Esophagus muscularis mucosa (tissue), 4 donors: ENCODE measurements at regions not wholly inside any gene's neighbourhood (a gene's known extent, or its start where the extent isn't known, plus 50 kb on each side); places are given as distances from the start of the nearest gene placed in this dataset.

ENCODE experiments used
- DNase-seq: peaks from one replicate; pipeline ENCODE4 v3.0.0-alpha.2; 2017; ENCODE audit errors: extremely low spot score
- H3K27ac ChIP-seq, 4 donors: fragments of 200-600 bp; sonication (generic); replicated peaks in 1 of 4; 1 replicate in 3 of 4; 2 replicates in 1 of 4; pipeline ENCODE4 v1.5.1; 2016 to 2019; ENCODE audit warnings: mild to moderate bottlenecking in 1 of 4
- H3K27me3 ChIP-seq, 4 donors: fragments of 200-600 bp; sonication (generic); one replicate each; pipeline versions ENCODE4 v1.5.1 to v1.6.0; 2016 to 2019
- H3K36me3 ChIP-seq, 4 donors: fragments of 200-600 bp; sonication (generic); one replicate each; pipeline ENCODE4 v1.5.1; 2016 to 2019
- H3K4me1 ChIP-seq, 4 donors: fragments of 200-600 bp; sonication (generic); one replicate each; pipeline ENCODE4 v1.5.1; 2016 to 2019
- H3K4me3 ChIP-seq, 4 donors: fragments of 200-600 bp; sonication (generic); 1 replicate in 2 of 4; 2 replicates in 2 of 4; pipeline ENCODE4 v1.5.1; 2016 to 2019; ENCODE audit warnings: mild to moderate bottlenecking in 4 of 4, moderate library complexity in 1 of 4
- H3K9me3 ChIP-seq, 4 donors: fragments of 200-600 bp; sonication (generic); 1 replicate in 3 of 4; 2 replicates in 1 of 4; pipeline ENCODE4 v1.5.1; 2016 to 2019
- EP300 ChIP-seq: sonication (generic); formaldehyde crosslinking; IDR thresholded peaks from one replicate; pipeline ENCODE4 v1.6.1; 2017; ENCODE audit warnings: antibody characterized with exemption
- POLR2A ChIP-seq: fragments of 450-650 bp; IDR thresholded peaks from one replicate; pipeline ENCODE4 v1.6.1; 2017; ENCODE audit warnings: antibody characterized with exemption, moderate library complexity, mild to moderate bottlenecking, low read depth
- POLR2AphosphoS5 ChIP-seq, 2 donors: sonication (generic); formaldehyde crosslinking; IDR thresholded peaks; one replicate each; pipeline ENCODE4 v1.6.1; 2017; ENCODE audit warnings: antibody characterized with exemption in 2 of 2
- WGBS: methylation state at CpG from one replicate; pipeline ENCODE4 v1.1.5; 2018; 5-methylcytosine and 5-hydroxymethylcytosine counted together
- intact Hi-C: fragments of 100-400 bp; cut with DNase I; formaldehyde crosslinking; loops from one replicate; pipeline ENCODE4 v1.15.1; 2023
- TF ChIP-seq, protein P1 (sequence below), 3 experiments: fragments of 200-600 bp in 2 of 3; fragments of 450-650 bp in 1 of 3; sonication (generic) in 2 of 3; IDR thresholded peaks; one replicate each; pipeline ENCODE4 v1.5.1; 2017 to 2019; ENCODE audit warnings: antibody characterized with exemption in 3 of 3, mild to moderate bottlenecking in 2 of 3, moderate library complexity in 1 of 3

DNA sequence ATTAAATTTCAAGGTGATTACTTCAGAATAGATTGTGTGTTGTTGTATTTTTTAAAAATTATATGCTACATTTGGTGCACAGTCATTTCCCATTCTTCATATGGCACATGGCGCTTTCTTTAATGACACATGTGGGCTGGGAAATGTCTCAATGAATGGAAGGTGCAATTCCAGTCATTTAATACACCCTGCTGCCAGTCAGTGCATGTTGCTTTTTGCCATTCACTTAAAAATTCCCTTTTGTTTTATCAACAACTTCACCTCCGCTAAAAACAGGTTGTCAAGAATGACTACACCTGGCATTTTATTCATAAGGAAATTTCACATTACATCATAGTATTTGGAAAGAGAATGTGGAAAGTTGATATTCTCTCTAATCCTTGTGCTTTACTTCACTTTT, 716.4 kb upstream of the ADAMTS5 start:
- intact Hi-C loops: no loop called here
- DNase-seq: no peak
- 100% methylated on average over 2 of the region's 2 CpGs for WGBS
- Histone ChIP-seq H3K27ac (no peak overlapping the region), H3K36me3 (no peaks in the 10 kb centered on the region), H3K4me3 (no peak overlapping the region), H3K9me3 (peaks cover 0 to 1% (median under 1%) of the 10 kb centered on the region in 4 donors), H3K4me1 (peaks cover 0 to 9% (median 1%) of the 10 kb centered on the region in 4 donors), H3K27me3 (no peaks in the 10 kb centered on the region)
- TF ChIP-seq POLR2AphosphoS5 (IDR thresholded peaks at IDR 0.05) (no peak), EP300 (no peak), POLR2A (no peak)
- TF ChIP-seq, protein P1, sequence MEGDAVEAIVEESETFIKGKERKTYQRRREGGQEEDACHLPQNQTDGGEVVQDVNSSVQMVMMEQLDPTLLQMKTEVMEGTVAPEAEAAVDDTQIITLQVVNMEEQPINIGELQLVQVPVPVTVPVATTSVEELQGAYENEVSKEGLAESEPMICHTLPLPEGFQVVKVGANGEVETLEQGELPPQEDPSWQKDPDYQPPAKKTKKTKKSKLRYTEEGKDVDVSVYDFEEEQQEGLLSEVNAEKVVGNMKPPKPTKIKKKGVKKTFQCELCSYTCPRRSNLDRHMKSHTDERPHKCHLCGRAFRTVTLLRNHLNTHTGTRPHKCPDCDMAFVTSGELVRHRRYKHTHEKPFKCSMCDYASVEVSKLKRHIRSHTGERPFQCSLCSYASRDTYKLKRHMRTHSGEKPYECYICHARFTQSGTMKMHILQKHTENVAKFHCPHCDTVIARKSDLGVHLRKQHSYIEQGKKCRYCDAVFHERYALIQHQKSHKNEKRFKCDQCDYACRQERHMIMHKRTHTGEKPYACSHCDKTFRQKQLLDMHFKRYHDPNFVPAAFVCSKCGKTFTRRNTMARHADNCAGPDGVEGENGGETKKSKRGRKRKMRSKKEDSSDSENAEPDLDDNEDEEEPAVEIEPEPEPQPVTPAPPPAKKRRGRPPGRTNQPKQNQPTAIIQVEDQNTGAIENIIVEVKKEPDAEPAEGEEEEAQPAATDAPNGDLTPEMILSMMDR (IDR thresholded peaks at IDR 0.05): no peak

DNA sequence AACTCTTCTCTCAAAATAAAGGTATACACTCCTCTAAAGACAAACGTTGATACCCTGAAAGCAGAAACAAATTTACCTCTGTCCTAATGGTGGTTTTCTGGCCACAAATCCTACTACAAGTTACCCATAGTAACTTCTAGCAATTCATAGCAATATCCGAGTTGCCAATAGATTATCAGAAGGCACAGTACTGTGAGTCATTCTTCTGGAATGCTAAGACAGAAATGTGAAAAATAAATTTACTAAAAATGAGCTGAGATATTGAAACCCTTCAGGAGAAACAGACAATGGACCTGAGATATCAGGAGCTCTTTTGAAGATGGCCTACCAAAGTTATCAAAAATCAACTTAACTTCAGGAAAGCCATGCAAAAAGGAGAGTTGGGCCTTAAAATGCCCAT, 715.0 kb upstream of the ADAMTS5 start:
- Histone ChIP-seq H3K36me3 (no peaks in the 10 kb centered on the region), H3K27ac (no peak overlapping the region), H3K4me1 (peaks cover 0 to 17% (median 1%) of the 10 kb centered on the region in 4 donors), H3K9me3 (no peaks in the 10 kb centered on the region), H3K4me3 (no peak overlapping the region), H3K27me3 (no peaks in the 10 kb centered on the region)
- no peak for DNase-seq
- intact Hi-C loops: no loop called here
- TF ChIP-seq POLR2AphosphoS5 (IDR thresholded peaks at IDR 0.05) (no peak), POLR2A (no peak), EP300 (no peak)
- TF ChIP-seq, protein P1 (IDR thresholded peaks at IDR 0.05): no peak
- 68% methylated on average over 2 of the region's 2 CpGs for WGBS

DNA sequence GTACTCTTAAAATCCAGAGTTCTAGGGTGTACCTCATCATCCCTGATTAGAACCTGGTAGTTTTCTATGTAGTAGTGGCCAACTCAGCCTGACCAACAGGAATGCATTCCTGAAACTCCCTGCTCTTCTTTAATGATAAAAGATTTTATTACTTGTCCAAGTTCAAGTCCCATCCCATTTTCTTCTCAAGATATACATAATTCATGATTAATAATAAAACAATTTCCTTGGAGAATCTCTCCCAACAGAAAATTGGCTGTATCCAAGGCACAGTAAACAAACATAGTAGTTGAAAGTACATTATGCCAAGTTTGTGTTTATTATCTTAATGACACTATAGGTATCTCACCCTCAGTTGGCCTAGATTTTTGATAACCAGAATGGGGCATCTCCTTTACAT, 714.1 kb upstream of the ADAMTS5 start:
- no peak for DNase-seq
- no peak overlapping the region for H3K27ac ChIP-seq
- no peaks in the 10 kb centered on the region for H3K27me3 ChIP-seq
- H3K4me1 ChIP-seq: peaks cover 0 to 17% (median 1%) of the 10 kb centered on the region in 4 donors
- H3K9me3 ChIP-seq: no peaks in the 10 kb centered on the region
- TF ChIP-seq, protein P1 (IDR thresholded peaks at IDR 0.05): no peak
- no peak for TF ChIP-seq POLR2A
- TF ChIP-seq POLR2AphosphoS5 (IDR thresholded peaks at IDR 0.05): no peak
- no peak for TF ChIP-seq EP300
- no peak overlapping the region for H3K4me3 ChIP-seq
- intact Hi-C loops: no loop called here
- H3K36me3 ChIP-seq: no peaks in the 10 kb centered on the region

DNA sequence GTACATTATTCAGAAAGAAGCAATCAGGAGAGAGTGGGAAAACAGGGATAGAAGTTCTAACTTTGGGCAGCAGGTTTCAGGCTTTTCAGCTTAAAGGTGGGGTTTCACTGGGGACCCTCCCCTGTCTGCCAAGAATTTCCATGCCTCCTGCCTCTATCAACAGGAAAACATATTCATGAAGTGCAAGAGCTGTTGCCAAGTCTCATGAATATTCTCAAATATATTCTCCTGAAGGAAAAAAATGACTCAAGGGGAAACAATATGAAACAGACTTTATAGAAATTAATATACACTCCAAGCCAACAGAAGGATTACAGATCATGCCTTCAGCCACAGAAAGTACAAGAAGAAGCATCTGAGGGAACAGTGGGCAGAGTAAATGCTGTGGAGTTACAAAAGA, 713.3 kb upstream of the ADAMTS5 start:
- DNase-seq: no peak
- Histone ChIP-seq H3K27ac (no peak overlapping the region), H3K27me3 (no peaks in the 10 kb centered on the region), H3K36me3 (no peaks in the 10 kb centered on the region), H3K9me3 (no peaks in the 10 kb centered on the region), H3K4me3 (no peak overlapping the region), H3K4me1 (peaks cover 0 to 17% (median 1%) of the 10 kb centered on the region in 4 donors)
- TF ChIP-seq POLR2A (no peak), EP300 (no peak), POLR2AphosphoS5 (IDR thresholded peaks at IDR 0.05) (no peak)
- TF ChIP-seq, protein P1 (IDR thresholded peaks at IDR 0.05): no peak
- intact Hi-C loops: no loop called here

DNA sequence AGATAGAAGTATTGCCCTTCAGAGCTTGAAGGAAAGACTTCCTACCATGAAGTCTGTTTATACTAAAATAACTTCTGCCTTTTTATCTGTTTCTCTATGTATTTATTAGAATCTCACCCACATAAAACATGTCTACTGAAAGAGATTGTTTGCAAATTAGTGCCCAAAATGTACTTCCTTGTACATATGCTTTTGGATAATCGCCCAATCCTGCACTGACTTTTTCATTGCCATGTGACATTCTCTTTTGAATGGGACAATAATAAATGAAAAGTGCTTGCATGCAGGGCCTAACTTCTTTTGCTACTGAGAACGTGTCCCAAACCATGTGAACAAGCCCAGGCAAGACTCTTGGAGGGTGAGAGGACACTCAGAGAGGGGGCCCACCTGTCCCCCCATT, 711.6 kb upstream of the ADAMTS5 start:
- no peak for DNase-seq
- Histone ChIP-seq H3K4me1 (peaks cover 0 to 17% (median 1%) of the 10 kb centered on the region in 4 donors), H3K9me3 (no peaks in the 10 kb centered on the region), H3K27me3 (no peaks in the 10 kb centered on the region), H3K27ac (no peak overlapping the region), H3K4me3 (no peak overlapping the region), H3K36me3 (no peaks in the 10 kb centered on the region)
- intact Hi-C loops: no loop called here
- TF ChIP-seq POLR2A (no peak), EP300 (no peak), POLR2AphosphoS5 (IDR thresholded peaks at IDR 0.05) (no peak)
- TF ChIP-seq, protein P1 (IDR thresholded peaks at IDR 0.05): no peak
- WGBS: 85% methylated on average over 2 of the region's 2 CpGs
